Activated CD8-positive, alpha-beta memory T cell treated with anti-CD3 and anti-CD28 coated beads for 24 hours (primary cell): ENCODE measurements at regions not wholly inside any gene's neighbourhood (a gene's known extent, or its start where the extent isn't known, plus 50 kb on each side); places are given as distances from the start of the nearest gene placed in this dataset.

Source experiments
- DNase-seq: peaks from one replicate; pipeline ENCODE4 v3.0.0-alpha.2; 2020

GRCh38 chr14:99347561-99347960, 75.6 kb upstream of the BCL11B start:
- no peak for DNase-seq

- DNase-seq: no peak
These were observed 74.6 kb upstream of the BCL11B start for GRCh38 chr14:99346470-99347080.

GRCh38 chr14:99345472-99345871, 73.5 kb upstream of the BCL11B start:
- DNase-seq: no peak

- DNase-seq: no peak
These were observed 72.2 kb upstream of the BCL11B start for GRCh38 chr14:99344051-99344758.

GRCh38 chr14:99342906-99343305, 70.9 kb upstream of the BCL11B start:
- no peak for DNase-seq

GRCh38 chr14:99342204-99342603, 70.2 kb upstream of the BCL11B start:
- DNase-seq: no peak

GRCh38 chr14:99339551-99339950, 67.6 kb upstream of the BCL11B start:
- no peak for DNase-seq

GRCh38 chr14:99338313-99338712, 66.3 kb upstream of the BCL11B start:
- DNase-seq: no peak

- DNase-seq: no peak
These were observed 62.0 kb upstream of the BCL11B start for GRCh38 chr14:99333841-99334635.

GRCh38 chr14:99333214-99333613, 61.2 kb upstream of the BCL11B start:
- DNase-seq: no peak

- DNase-seq: no peak
These were observed 59.8 kb upstream of the BCL11B start for GRCh38 chr14:99331811-99332210.

- no peak for DNase-seq
These were observed 58.6 kb upstream of the BCL11B start for GRCh38 chr14:99330316-99331240.

- DNase-seq: no peak
These were observed 57.8 kb upstream of the BCL11B start for GRCh38 chr14:99329711-99330315.

GRCh38 chr14:99327458-99328250, 55.7 kb upstream of the BCL11B start:
- peak; percentile 41 for DNase-seq

GRCh38 chr14:99327050-99327449, 55.1 kb upstream of the BCL11B start:
- DNase-seq: peak; percentile 52

- peak; percentile 17 for DNase-seq
These were observed 54.2 kb upstream of the BCL11B start for GRCh38 chr14:99326041-99326710.

- DNase-seq: peak; percentile 37
These were observed 53.6 kb upstream of the BCL11B start for GRCh38 chr14:99325591-99325990.

- no peak for DNase-seq
These were observed 53.0 kb upstream of the BCL11B start for GRCh38 chr14:99325016-99325415.

- DNase-seq: no peak
These were observed 52.3 kb upstream of the BCL11B start for GRCh38 chr14:99324291-99324690.

- DNase-seq: no peak
These were observed 51.7 kb upstream of the BCL11B start for GRCh38 chr14:99323603-99324185.
